ENCODE measurements at regions not wholly inside any gene's neighbourhood (a gene's known extent, or its start where the extent isn't known, plus 50 kb on each side); places are given as distances from the start of the nearest gene placed in this dataset.
A peak's percentile ranks its signal among the peaks of the same experiment; 100 is the strongest.
"Not testable (repeated sequence)": the region's sequence is repeated elsewhere in the genome, so short reads cannot be mapped to it uniquely, and the experiment has no call there.

DNA sequence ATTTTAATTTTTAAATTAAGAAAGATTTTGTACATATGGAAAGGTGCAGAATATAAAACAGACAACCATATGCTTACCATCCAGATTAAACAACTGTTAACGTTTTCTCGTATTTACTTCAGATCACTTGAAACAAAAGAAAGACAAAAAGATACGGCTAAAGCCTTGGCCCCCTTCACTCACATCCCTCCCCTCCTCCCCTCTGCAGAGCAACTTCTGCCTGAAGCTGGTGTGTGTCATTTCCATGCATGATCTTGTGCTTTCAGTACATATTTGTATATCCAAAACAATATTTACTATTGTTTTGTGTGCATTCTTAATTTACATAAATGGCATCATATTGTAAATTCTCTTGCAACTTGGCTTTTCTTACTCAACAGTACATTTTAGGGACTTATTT lies 68.5 kb upstream of the ANKRD1 start:
- no peak overlapping the region for H3K4me3 Mint-ChIP-seq
- CTCF ChIA-PET, result no interaction called here
- POLR2A ChIA-PET, result no interaction called here
- H3K36me3 Mint-ChIP-seq, result no peaks in the 10 kb centered on the region
- peaks cover under 1% of the 10 kb centered on the region for H3K27me3 Mint-ChIP-seq
- peaks cover 2% of the 10 kb centered on the region for H3K4me1 Mint-ChIP-seq (ENCODE audit: low read depth)
- no peak for DNase-seq
- intact Hi-C loops (cut with micrococcal nuclease), result no loop called here
- no peaks in the 10 kb centered on the region for H3K9me3 Mint-ChIP-seq
- H3K27ac Mint-ChIP-seq, result no peak overlapping the region

DNA sequence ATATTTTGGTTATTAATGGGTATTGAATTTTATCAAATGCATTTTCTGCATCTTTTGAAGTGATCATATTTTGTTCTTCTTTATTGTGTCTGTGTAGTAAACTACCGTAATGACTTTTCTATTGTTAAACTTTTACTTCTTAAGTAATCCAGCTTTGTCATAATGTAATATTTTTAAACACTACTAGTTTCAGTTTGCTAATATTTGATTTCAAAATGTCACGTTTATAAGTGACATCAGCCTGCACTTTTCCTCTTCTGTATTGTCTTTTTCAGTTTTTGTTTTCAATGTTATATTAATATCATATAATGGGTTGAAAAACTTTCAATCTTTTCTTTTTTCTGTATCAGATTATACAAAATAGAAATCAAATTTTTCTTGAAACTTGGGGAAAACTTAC lies 71.6 kb upstream of the ANKRD1 start:
- POLR2A ChIA-PET, result no interaction called here
- intact Hi-C loops (cut with micrococcal nuclease), result no loop called here
- Mint-ChIP-seq H3K27ac (no peak overlapping the region), H3K4me3 (no peak overlapping the region), H3K4me1 (ENCODE audit: low read depth) (peaks cover 2% of the 10 kb centered on the region), H3K27me3 (peaks cover 5% of the 10 kb centered on the region), H3K9me3 (no peaks in the 10 kb centered on the region), H3K36me3 (no peaks in the 10 kb centered on the region)
- no peak for DNase-seq
- CTCF ChIA-PET, result no interaction called here

DNA sequence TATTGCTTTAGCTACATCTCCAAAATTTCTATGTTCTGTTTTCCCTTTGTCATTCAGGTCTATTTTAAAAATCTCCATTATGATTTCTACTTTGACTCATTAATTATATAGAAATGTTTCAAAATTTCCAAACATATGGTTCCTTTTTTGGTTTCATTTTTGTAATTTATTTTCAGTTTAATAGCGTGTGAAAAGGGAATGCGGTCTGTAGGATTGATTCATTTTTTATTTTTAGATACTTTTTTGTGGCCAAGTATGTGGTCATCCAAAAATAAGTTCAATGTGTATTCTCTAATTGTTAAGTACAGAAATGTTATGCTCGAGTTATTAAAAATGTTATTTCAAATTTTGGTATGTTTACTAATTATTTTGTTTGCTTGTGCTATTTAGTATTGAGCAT lies 72.5 kb upstream of the ANKRD1 start:
- intact Hi-C loops (cut with micrococcal nuclease), result no loop called here
- H3K9me3 Mint-ChIP-seq, result no peaks in the 10 kb centered on the region
- CTCF ChIA-PET, result no interaction called here

DNA sequence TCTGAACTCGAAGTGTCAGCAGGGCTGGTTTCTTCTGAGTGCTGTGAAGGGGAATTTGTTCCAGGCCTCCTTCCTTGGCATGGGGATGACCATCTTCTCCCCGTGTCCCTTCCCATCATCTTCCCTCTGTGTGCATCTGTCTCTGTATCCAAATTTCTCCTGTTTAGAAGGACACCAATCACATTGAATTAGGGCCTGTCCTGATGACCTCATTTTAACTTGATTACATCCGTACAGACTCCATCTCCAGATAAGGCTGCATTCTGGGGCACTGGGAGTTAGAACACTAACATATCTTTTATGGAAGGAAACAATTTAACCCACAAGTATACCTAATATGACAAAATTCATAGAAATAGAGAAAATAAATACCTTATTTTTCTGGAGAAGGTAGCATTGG lies 76.8 kb upstream of the ANKRD1 start:
- no peak for DNase-seq
- Mint-ChIP-seq H3K36me3 (no peaks in the 10 kb centered on the region), H3K9me3 (no peaks in the 10 kb centered on the region), H3K27ac (no peak overlapping the region), H3K4me1 (ENCODE audit: low read depth) (peaks cover 2% of the 10 kb centered on the region), H3K4me3 (no peak overlapping the region), H3K27me3 (peaks cover 5% of the 10 kb centered on the region)
- ChIA-PET CTCF (interaction anchor here (1.6 kb wide), 1 partner anchor 86 kb away, joined by 8 read pairs; no protein-coding TSS in a partner anchor), POLR2A (no interaction called here)
- intact Hi-C loops (cut with micrococcal nuclease), result no loop called here

More for the DNA sequence above, 72.5 kb upstream of the ANKRD1 start:
- Mint-ChIP-seq H3K4me3 (no peak overlapping the region), H3K4me1 (ENCODE audit: low read depth) (peaks cover 2% of the 10 kb centered on the region), H3K36me3 (no peaks in the 10 kb centered on the region), H3K27me3 (peaks cover 5% of the 10 kb centered on the region), H3K27ac (no peak overlapping the region)
- DNase-seq, result no peak
- POLR2A ChIA-PET, result no interaction called here

DNA sequence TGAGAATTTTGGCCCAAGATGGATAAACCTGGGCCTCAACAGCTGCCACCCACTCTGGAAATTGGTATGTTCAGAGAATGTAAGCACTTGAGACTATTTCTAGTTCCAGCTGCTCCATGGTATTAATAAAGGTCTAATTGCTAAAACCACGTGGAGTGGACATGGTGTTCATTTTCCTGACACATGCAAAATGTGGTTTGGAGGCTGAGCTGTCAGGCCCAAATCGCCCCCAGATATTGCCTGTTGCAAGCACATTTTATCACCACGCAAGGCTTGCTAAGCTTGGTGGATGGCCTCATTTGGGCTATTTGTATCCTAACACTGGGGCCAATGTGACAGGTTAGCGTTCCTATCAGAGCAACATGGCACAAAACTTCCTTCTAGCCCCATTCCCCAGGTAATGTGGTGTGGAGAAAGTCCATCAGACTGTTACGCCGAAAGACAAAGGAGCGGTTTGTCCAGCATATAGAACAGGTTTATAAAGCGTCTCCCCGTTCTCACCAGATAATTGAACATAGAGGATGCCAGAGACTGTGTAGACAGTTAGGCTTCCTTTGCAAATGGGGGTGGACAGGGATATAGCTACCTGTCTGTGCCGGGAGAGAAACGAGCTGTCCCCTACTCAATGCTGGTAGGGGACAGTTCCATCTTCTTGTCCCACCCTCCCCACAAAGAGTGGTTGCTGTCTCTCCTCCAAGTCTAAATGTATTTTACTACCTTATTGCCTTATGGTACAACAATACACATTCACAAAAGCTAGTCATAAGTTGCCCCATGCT lies 78.0 kb upstream of the ANKRD1 start:
- Mint-ChIP-seq H3K4me3 (no peak overlapping the region), H3K27me3 (peaks cover 5% of the 10 kb centered on the region), H3K4me1 (ENCODE audit: low read depth) (no peaks in the 10 kb centered on the region), H3K9me3 (no peaks in the 10 kb centered on the region), H3K27ac (no peak overlapping the region), H3K36me3 (no peaks in the 10 kb centered on the region)
- intact Hi-C loops (cut with micrococcal nuclease), result no loop called here
- POLR2A ChIA-PET, result interaction anchor here (0.6 kb wide), 1 partner anchor 119 kb away, joined by 3 read pairs; no protein-coding TSS in a partner anchor
- no peak for DNase-seq
- CTCF ChIA-PET, result interaction anchor here (1.6 to 2.6 kb wide), 2 partner anchors 87 to 252 kb away, joined by 8 to 12 read pairs; no protein-coding TSS in a partner anchor

DNA sequence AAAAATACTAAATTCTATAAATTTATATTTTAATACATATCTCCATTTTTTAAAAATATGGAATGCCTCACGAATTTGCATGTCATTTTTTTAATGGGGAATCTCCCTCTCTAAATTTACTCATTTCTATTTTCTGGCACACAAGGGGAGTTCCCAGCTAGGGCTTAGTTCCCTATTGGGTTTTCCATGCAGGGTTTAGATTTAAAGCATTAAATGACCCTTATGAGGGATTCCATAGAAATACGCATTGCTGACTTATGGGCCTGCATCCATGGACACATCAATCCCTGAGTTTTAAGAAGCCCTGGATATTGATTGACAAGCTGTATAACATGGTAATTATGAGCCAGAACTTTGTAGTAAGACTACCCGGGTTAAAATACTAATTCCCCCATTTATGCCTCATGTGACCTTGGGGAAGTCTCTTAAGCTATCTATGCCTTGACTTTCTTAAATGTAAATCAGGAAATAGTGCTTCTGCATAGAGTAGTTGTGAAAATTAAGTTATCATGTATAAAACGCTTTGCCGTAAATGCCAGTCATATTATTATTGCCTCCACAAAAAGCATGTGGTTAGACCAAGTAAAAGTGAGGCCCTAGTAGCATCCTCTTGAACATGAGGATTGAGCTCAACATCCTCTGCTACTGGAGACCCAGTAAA lies 78.8 kb upstream of the ANKRD1 start:
- no peaks in the 10 kb centered on the region for H3K36me3 Mint-ChIP-seq
- POLR2A ChIA-PET, result interaction anchor here (0.6 kb wide), 1 partner anchor 120 kb away, joined by 3 read pairs; no protein-coding TSS in a partner anchor
- H3K27ac Mint-ChIP-seq, result no peak overlapping the region
- H3K4me1 Mint-ChIP-seq (ENCODE audit: low read depth), result no peaks in the 10 kb centered on the region
- H3K27me3 Mint-ChIP-seq, result peaks cover 3% of the 10 kb centered on the region
- H3K4me3 Mint-ChIP-seq, result no peak overlapping the region
- CTCF ChIA-PET, result interaction anchor here (0.8 to 2.6 kb wide), 3 partner anchors 88 to 252 kb away, joined by 3 to 12 read pairs (median 4); no protein-coding TSS in a partner anchor
- DNase-seq, result no peak
- no peaks in the 10 kb centered on the region for H3K9me3 Mint-ChIP-seq
- intact Hi-C loops (cut with micrococcal nuclease), result no loop called here

DNA sequence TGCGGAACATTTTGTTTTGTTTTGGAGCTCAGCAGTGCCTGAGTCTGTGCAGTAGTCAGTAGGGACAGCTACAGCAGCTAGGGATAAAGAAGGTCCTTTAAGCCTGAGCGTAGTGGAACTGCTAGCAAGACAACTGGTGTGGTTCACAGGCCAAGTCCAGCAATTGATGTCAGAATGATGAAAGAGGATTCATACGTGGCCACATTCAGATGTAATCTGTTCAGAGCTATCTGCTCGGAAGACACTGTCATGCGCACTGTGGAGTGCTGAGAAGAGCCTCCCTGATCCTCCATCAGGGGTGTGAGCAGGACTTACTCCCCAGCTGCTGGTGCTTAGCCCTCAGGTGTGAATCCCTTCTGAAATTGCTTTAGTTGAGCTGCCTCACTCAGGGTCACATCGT lies 79.6 kb upstream of the ANKRD1 start:
- ChIA-PET CTCF (interaction anchor here (0.8 to 2.6 kb wide), 3 partner anchors 89 to 251 kb away, joined by 3 to 12 read pairs (median 4); no protein-coding TSS in a partner anchor), POLR2A (no interaction called here)
- no peak for DNase-seq
- no peaks in the 10 kb centered on the region for H3K36me3 Mint-ChIP-seq
- H3K27ac Mint-ChIP-seq, result no peak overlapping the region
- H3K27me3 Mint-ChIP-seq, result peaks cover 3% of the 10 kb centered on the region
- peaks cover 4% of the 10 kb centered on the region for H3K4me1 Mint-ChIP-seq (ENCODE audit: low read depth)
- no peak overlapping the region for H3K4me3 Mint-ChIP-seq
- intact Hi-C loops (cut with micrococcal nuclease), result no loop called here
- H3K9me3 Mint-ChIP-seq, result no peaks in the 10 kb centered on the region

DNA sequence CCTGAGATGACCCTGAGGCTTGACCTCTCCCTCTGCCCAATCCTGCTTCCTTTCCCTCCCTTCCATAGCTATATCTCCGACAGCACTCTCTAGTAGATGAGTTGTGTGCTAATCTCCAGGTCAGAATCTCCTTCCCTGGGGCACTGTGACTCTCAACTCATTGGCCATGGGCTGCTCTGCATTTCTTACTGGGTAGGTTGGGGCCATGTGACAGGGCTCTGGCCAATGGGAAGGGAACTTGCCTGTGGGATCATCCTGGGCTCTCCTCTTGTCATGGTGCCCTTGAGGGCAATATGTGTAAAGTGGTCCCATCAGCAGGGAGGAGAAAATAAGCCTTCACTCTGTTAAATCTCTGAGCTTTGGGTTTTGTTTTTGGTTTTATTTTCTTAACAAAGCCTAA lies 80.1 kb upstream of the ANKRD1 start:
- Mint-ChIP-seq H3K36me3 (no peaks in the 10 kb centered on the region), H3K27me3 (no peaks in the 10 kb centered on the region), H3K4me3 (no peak overlapping the region), H3K4me1 (ENCODE audit: low read depth) (peaks cover 9% of the 10 kb centered on the region), H3K9me3 (no peaks in the 10 kb centered on the region), H3K27ac (no peak overlapping the region)
- POLR2A ChIA-PET, result no interaction called here
- CTCF ChIA-PET, result interaction anchor here (1.4 to 2.6 kb wide), 2 partner anchors 89 to 249 kb away, joined by 4 to 12 read pairs; no protein-coding TSS in a partner anchor
- intact Hi-C loops (cut with micrococcal nuclease), result no loop called here
- no peak for DNase-seq

DNA sequence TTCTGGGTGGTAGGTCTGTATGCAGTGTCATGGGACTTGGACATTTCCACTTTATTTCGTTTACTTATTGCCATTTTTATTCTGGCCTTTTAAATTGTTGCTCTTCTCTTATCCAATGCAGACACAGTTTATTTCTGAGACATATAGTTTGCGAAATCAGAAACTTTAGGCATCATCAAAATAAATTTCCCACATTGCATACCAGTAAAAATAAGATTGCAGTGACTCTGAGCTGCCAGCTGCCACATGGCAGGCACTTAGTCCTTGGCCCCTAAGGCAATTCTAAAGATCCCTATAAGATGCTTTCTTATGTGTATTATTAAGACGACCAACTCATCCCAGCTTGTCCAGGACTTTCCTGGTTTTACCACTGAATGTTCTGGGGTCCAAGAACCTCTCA lies 81.8 kb upstream of the ANKRD1 start:
- no peak for DNase-seq
- no peaks in the 10 kb centered on the region for H3K36me3 Mint-ChIP-seq
- H3K27ac Mint-ChIP-seq, result no peak overlapping the region
- H3K4me1 Mint-ChIP-seq (ENCODE audit: low read depth), result peaks cover 25% of the 10 kb centered on the region
- H3K27me3 Mint-ChIP-seq, result no peaks in the 10 kb centered on the region
- POLR2A ChIA-PET, result no interaction called here
- H3K9me3 Mint-ChIP-seq, result no peaks in the 10 kb centered on the region
- intact Hi-C loops (cut with micrococcal nuclease), result no loop called here
- no peak overlapping the region for H3K4me3 Mint-ChIP-seq
- CTCF ChIA-PET, result interaction anchor here (1.0 to 6.0 kb wide), 2 partner anchors 248 to 314 kb away, joined by 3 to 208 read pairs; no protein-coding TSS in a partner anchor

DNA sequence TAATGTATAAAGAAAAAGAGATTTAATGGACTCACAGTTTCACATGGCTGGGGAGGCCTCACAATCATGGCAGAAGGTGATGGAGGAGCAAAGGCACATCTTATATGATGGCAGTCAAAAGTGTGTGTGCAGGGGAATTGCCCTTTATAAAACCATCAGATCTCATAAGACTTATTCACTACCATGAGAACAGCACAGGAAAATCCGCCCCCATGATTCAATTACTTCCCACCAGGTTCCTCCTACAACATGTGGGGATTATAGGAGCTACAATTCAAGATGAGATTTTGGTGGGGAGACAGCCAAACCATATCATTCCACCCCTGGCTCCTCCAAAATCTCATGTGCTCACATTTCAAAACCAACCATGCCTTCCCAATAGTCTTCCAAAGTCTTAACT lies 82.5 kb upstream of the ANKRD1 start:
- CTCF ChIA-PET, result interaction anchor here (1.0 to 6.0 kb wide), 3 partner anchors 14 to 313 kb away, joined by 3 to 208 read pairs (median 3); no protein-coding TSS in a partner anchor
- H3K27me3 Mint-ChIP-seq; POLR2A ChIA-PET; intact Hi-C loops (cut with micrococcal nuclease); H3K36me3 Mint-ChIP-seq; H3K4me3 Mint-ChIP-seq; H3K27ac Mint-ChIP-seq; DNase-seq; H3K9me3 Mint-ChIP-seq: not testable (repeated sequence)
- H3K4me1 Mint-ChIP-seq (ENCODE audit: low read depth), result peaks cover 30% of the 10 kb centered on the region

DNA sequence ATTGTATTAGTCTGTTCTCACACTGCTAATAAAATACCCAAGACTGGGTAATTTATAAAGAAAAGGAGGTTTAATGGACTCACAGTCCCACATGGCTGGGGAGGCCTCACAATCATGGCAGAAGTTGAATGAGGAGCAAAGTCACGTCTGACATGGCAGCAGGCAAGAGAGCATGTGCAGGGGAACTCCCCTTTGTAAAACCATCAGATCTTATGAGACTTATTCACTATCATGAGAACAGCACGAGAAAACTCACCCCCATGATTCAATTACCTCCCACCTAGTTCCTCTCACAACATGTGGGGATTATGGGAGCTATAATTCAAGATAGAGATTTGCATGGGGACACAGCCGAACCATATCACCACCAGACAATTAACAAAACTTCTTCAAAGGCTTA lies 84.4 kb upstream of the ANKRD1 start:
- DNase-seq, result peak; percentile 12
- H3K27ac Mint-ChIP-seq, H3K4me3 Mint-ChIP-seq, H3K36me3 Mint-ChIP-seq, H3K27me3 Mint-ChIP-seq, H3K9me3 Mint-ChIP-seq: not testable (repeated sequence)
- POLR2A ChIA-PET, result interaction anchor here (0.9 to 1.4 kb wide), 3 partner anchors 105 to 247 kb away, joined by 3 to 4 read pairs (median 3); no protein-coding TSS in a partner anchor
- intact Hi-C loops (cut with micrococcal nuclease), result loop anchor here (5.0 kb wide), 1 partner anchor 792 kb away; the partner anchor contains the start of gene TNKS2
- peaks cover 30% of the 10 kb centered on the region for H3K4me1 Mint-ChIP-seq (ENCODE audit: low read depth)
- CTCF ChIA-PET, result interaction anchor here (0.6 to 6.0 kb wide), 26 partner anchors 10 to 636 kb away, joined by 3 to 208 read pairs (median 4); partner anchors contain the start of gene PPP1R3C
